Esophagus squamous epithelium (tissue), 4 donors: ENCODE measurements at regions not wholly inside any gene's neighbourhood (a gene's known extent, or its start where the extent isn't known, plus 50 kb on each side); places are given as distances from the start of the nearest gene placed in this dataset.

Experiments
- POLR2A ChIP-seq, 4 donors: fragments of 450-650 bp; IDR thresholded peaks; one replicate each; pipeline ENCODE4 v1.6.1; 2017; ENCODE audit warnings: antibody characterized with exemption in 4 of 4, mild to moderate bottlenecking in 4 of 4, moderate library complexity in 3 of 4
- TF ChIP-seq, protein P1 (sequence below), 6 experiments: fragments of 450-650 bp in 4 of 6; fragments of 200-600 bp in 2 of 6; sonication (generic) in 2 of 6; IDR thresholded peaks; one replicate each; pipeline ENCODE4 v1.5.1; 2016 to 2019; ENCODE audit warnings: antibody characterized with exemption in 6 of 6, mild to moderate bottlenecking in 4 of 6, moderate library complexity in 4 of 6

DNA sequence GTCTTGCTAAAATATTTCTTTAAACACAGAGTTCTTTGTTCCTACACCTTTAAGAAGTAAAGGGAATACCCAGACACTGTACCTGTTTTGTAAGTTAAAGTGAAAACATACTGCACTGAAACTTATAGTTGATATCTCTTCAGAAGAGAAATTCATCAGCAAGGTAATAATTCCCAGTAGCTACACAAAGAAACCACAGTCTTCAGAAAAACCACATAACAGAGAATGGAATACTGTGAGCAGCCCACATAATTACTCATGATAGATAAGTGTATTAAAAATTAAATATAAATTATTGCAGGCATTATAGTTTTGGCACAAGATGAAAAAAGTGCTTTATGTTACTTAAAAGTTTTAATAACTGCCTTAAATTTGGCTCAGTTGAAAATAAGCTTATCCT, 276.6 kb downstream of the SETD4 start:
- TF ChIP-seq, protein P1, sequence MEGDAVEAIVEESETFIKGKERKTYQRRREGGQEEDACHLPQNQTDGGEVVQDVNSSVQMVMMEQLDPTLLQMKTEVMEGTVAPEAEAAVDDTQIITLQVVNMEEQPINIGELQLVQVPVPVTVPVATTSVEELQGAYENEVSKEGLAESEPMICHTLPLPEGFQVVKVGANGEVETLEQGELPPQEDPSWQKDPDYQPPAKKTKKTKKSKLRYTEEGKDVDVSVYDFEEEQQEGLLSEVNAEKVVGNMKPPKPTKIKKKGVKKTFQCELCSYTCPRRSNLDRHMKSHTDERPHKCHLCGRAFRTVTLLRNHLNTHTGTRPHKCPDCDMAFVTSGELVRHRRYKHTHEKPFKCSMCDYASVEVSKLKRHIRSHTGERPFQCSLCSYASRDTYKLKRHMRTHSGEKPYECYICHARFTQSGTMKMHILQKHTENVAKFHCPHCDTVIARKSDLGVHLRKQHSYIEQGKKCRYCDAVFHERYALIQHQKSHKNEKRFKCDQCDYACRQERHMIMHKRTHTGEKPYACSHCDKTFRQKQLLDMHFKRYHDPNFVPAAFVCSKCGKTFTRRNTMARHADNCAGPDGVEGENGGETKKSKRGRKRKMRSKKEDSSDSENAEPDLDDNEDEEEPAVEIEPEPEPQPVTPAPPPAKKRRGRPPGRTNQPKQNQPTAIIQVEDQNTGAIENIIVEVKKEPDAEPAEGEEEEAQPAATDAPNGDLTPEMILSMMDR (IDR thresholded peaks at IDR 0.05): no peak
- no peak for TF ChIP-seq POLR2A (IDR thresholded peaks at IDR 0.05)
